ENCODE measurements at regions not wholly inside any gene's neighbourhood (a gene's known extent, or its start where the extent isn't known, plus 50 kb on each side); places are given as distances from the start of the nearest gene placed in this dataset.

DNA sequence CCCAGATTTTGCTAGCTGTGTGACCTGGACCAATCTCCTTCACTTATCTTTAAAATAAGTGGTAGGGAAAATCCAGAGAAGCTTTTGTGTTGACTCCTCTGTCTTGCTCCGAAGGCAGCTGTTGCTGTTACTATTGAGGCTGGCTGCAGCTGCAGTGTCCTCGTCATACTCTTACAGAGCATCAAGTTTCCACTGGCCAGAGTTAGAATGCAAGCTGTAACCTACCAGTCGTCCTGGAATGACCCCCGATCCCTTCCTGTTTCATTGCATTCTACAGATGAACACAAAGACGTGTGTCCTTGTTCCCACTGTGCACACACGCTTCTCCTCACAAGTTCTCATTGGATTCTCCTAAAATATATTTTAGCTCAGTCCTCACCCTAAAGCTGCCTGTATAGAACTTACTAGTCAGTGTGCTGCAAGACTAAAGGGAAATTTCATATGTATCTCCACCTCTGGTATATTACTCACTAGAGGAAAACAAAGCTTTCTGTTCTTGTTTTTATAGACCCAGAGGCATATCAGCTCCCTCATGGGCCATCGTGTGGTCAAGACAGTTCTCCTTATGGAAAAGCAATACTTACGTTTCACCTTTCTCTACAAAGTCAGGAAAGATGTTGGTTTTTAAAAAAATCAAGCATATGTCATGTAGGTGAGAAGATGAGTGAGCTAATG is 589.8 kb downstream of the LMO7 start:
- Histone ChIP-seq H3K27ac (replicated peaks) (no peak overlapping the region), H3K27me3 (ENCODE audit: low read depth) (no peaks in the 10 kb centered on the region), H3K36me3 (no peaks in the 10 kb centered on the region), H3K4me3 (no peak overlapping the region), H3K4me1 (peaks cover 18% of the 10 kb centered on the region), H3K9me3 (replicated peaks) (no peaks in the 10 kb centered on the region)
- peak; percentile 33 for DNase-seq
- TF ChIP-seq, protein P1, sequence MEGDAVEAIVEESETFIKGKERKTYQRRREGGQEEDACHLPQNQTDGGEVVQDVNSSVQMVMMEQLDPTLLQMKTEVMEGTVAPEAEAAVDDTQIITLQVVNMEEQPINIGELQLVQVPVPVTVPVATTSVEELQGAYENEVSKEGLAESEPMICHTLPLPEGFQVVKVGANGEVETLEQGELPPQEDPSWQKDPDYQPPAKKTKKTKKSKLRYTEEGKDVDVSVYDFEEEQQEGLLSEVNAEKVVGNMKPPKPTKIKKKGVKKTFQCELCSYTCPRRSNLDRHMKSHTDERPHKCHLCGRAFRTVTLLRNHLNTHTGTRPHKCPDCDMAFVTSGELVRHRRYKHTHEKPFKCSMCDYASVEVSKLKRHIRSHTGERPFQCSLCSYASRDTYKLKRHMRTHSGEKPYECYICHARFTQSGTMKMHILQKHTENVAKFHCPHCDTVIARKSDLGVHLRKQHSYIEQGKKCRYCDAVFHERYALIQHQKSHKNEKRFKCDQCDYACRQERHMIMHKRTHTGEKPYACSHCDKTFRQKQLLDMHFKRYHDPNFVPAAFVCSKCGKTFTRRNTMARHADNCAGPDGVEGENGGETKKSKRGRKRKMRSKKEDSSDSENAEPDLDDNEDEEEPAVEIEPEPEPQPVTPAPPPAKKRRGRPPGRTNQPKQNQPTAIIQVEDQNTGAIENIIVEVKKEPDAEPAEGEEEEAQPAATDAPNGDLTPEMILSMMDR (IDR thresholded peaks at IDR 0.05; ENCODE audit: borderline replicate concordance), result no peak
- intact Hi-C loops (cut with micrococcal nuclease), result loop anchor here (10.0 kb wide), 1 partner anchor 249 kb away; no protein-coding TSS in a partner anchor

DNA sequence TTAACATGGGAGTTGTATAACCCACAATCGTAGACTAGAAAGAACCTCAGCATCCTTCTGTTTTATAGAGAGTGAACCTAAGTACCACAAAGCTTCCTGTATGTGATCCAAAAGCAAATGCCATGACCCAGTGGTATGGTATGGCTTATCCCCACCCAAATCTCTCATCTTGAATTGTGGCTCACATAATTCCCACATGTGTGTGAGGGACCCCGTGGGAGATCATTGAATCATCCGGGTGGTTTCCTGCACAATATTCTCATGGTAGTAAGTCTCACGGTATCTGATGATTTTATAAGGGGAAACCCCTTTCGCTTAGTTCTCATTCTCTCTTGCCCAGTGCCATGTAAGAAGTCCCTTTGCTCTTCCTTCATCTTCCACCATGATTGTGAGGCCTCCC is 587.9 kb downstream of the LMO7 start:
- H3K4me1 ChIP-seq, result peaks cover 18% of the 10 kb centered on the region
- intact Hi-C loops (cut with micrococcal nuclease), result loop anchor here (10.0 kb wide), 1 partner anchor 251 kb away; no protein-coding TSS in a partner anchor

DNA sequence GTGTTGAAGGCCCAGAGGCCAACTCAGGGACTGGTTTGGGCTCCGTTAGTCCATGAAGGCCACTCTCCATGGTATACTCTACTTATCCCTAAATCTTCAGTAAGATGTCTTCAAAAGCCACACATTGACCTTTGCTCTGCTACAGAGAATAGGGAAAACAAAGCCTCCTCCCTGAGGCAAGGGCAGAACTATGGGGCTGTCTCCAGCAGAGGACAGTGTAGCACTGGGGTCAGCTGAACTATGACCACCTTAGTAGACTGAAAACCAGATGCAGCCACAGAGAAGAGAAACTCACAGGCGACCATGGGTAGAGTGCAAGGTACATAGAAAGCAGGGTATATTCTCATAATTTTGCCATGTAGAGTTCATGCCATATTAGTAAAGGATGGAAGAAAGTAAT is 587.4 kb downstream of the LMO7 start:
- Histone ChIP-seq H3K27me3 (ENCODE audit: low read depth) (no peaks in the 10 kb centered on the region), H3K9me3 (replicated peaks) (no peaks in the 10 kb centered on the region), H3K4me1 (peaks cover 18% of the 10 kb centered on the region), H3K4me3 (no peak overlapping the region), H3K36me3 (no peaks in the 10 kb centered on the region), H3K27ac (replicated peaks) (no peak overlapping the region)
- DNase-seq, result no peak
- intact Hi-C loops (cut with micrococcal nuclease), result loop anchor here (10.0 kb wide), 1 partner anchor 251 kb away; no protein-coding TSS in a partner anchor
- TF ChIP-seq, protein P1 (IDR thresholded peaks at IDR 0.05; ENCODE audit: borderline replicate concordance), result peak; percentile 52

More for the DNA sequence above, 587.9 kb downstream of the LMO7 start:
- no peak overlapping the region for H3K27ac ChIP-seq (replicated peaks)
- no peaks in the 10 kb centered on the region for H3K27me3 ChIP-seq (ENCODE audit: low read depth)
- TF ChIP-seq, protein P1 (IDR thresholded peaks at IDR 0.05; ENCODE audit: borderline replicate concordance), result no peak
- H3K4me3 ChIP-seq, result no peak overlapping the region
- H3K36me3 ChIP-seq, result no peaks in the 10 kb centered on the region
- no peaks in the 10 kb centered on the region for H3K9me3 ChIP-seq (replicated peaks)
- no peak for DNase-seq

DNA sequence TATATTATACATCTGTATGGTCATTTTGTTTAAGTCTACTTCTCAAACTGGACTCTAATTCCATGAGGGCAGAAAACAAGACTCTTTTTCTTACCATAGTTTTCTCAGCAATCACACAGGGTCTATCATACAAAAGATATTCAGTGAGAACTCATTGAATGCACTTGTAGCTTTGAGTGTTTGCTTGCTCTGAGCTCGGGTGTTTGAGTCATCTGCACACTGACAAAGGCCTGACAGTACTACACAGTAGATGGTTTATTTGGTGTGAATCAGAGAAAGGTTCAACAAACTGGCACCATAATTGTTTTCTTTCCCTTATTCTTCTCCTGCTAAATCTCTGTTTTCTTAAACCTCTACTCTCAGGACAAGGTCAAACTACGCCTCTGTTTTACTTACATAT is 586.4 kb downstream of the LMO7 start:
- Histone ChIP-seq H3K27me3 (ENCODE audit: low read depth) (no peaks in the 10 kb centered on the region), H3K9me3 (replicated peaks) (no peaks in the 10 kb centered on the region), H3K36me3 (no peaks in the 10 kb centered on the region), H3K27ac (replicated peaks) (no peak overlapping the region), H3K4me3 (no peak overlapping the region), H3K4me1 (peaks cover 18% of the 10 kb centered on the region)
- TF ChIP-seq, protein P1 (IDR thresholded peaks at IDR 0.05; ENCODE audit: borderline replicate concordance), result no peak
- no peak for DNase-seq
- intact Hi-C loops (cut with micrococcal nuclease), result loop anchor here (10.0 kb wide), 1 partner anchor 252 kb away; no protein-coding TSS in a partner anchor

DNA sequence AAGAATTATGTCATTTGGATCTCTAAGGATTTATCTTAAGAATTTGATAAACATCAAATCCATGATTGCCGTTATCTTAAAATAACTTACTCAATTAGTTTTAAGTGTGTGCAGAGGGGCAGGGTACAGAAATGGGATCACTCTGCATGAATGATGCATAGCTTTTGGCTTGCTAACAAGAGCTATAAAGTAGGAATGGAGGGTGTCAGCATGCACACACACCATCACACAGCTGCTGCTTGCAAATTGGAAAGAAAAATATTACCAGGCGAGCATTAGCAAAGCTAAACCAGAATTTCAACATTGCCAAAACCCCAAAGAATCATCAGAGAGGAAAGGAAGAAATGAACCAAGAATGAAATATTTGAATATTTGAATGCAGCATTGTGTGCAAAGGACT is 580.6 kb downstream of the LMO7 start:
- DNase-seq, result no peak
- Histone ChIP-seq H3K27ac (replicated peaks) (no peak overlapping the region), H3K27me3 (ENCODE audit: low read depth) (no peaks in the 10 kb centered on the region), H3K4me1 (no peaks in the 10 kb centered on the region), H3K4me3 (no peak overlapping the region), H3K36me3 (no peaks in the 10 kb centered on the region), H3K9me3 (replicated peaks) (no peaks in the 10 kb centered on the region)
- intact Hi-C loops (cut with micrococcal nuclease), result no loop called here
- TF ChIP-seq, protein P1 (IDR thresholded peaks at IDR 0.05; ENCODE audit: borderline replicate concordance), result no peak

Data from left ventricle myocardium inferior (tissue), 1 donor.